HCT116 (cell line): ENCODE measurements at regions not wholly inside any gene's neighbourhood (a gene's known extent, or its start where the extent isn't known, plus 50 kb on each side); places are given as distances from the start of the nearest gene placed in this dataset.

Source experiments
- ATAC-seq: fragments of 200-7000 bp; cut with Tn5 transposase; 2 replicates; pipeline ENCODE4 v1.9.1; 2020; ENCODE audit warnings: mild to moderate bottlenecking, moderate library complexity
- BruUV-seq: library from RNA; stranded (reverse); fragments of 400-500 nt; replicated peaks from 2 replicates; lab custom pipeline; 2021; lab: Mats Ljungman, UMichigan
- CTCF ChIA-PET: fragments of 300-600 bp; sonication (Branson Sonifier 250); formaldehyde crosslinking; loops from one replicate; lab custom pipeline; 2021; ENCODE audit warnings: antibody characterized with exemption; lab: Charles Lee
- POLR2A ChIA-PET: fragments of 300-600, 350-600 bp; sonication (Branson Sonifier 250); formaldehyde crosslinking; loops from one replicate; lab custom pipeline; 2021; ENCODE audit warnings: antibody characterized with exemption; lab: Charles Lee
- RAD21 ChIA-PET, 2 experiments: fragments of 300-600 bp; sonication (Branson Sonifier 250); formaldehyde crosslinking; loops; one replicate each; lab custom pipeline; 2023; ENCODE audit warnings: low total read pairs in 2 of 2; ENCODE audit not compliant: uncharacterized antibody in 2 of 2, unreplicated experiment in 2 of 2, low non-redundant PET in 1 of 2; lab: Charles Lee
- DNase-seq: peaks from one replicate; pipeline ENCODE4 v3.0.0-alpha.2; 2010; ENCODE audit warnings: low read depth, low spot score
- H2AFZ ChIP-seq: fragments of 200-600 bp; shearing (Covaris generic), sonication (generic); 2 replicates; pipeline ENCODE4 v1.6.1; 2017; ENCODE audit warnings: low read depth, mixed run types, mixed read lengths, antibody characterized with exemption, low read length; ENCODE audit not compliant: poor library complexity, severe bottlenecking
- H3K27ac ChIP-seq: 2 replicates; pipeline ENCODE4 v1.5.1; 2012; ENCODE audit warnings: low read depth, low read length
- H3K27me3 ChIP-seq: fragments of 200-600 bp; sonication (generic); 2 replicates; pipeline ENCODE4 v1.6.1; 2016; ENCODE audit warnings: mixed run types, low read length, mixed read lengths; ENCODE audit not compliant: insufficient read depth
- H3K36me3 ChIP-seq, 2 experiments: fragments of 200-500 bp in 1 of 2; fragments of 200-600 bp in 1 of 2; sonication (Bioruptor generic) in 1 of 2; sonication (generic) in 1 of 2; 2 replicates each; pipeline versions ENCODE4 v1.5.1 to v1.6.1; 2014 to 2016; ENCODE audit warnings: low read length in 2 of 2, inconsistent platforms in 1 of 2, mixed read lengths in 1 of 2, mixed run types in 1 of 2; ENCODE audit not compliant: insufficient read depth in 2 of 2, control insufficient read depth in 1 of 2
- H3K4me1 ChIP-seq, 2 experiments: fragments of 200-600 bp in 1 of 2; sonication (generic) in 1 of 2; 2 replicates each; pipeline versions ENCODE4 v1.5.1 to v1.6.1; 2012 to 2017; ENCODE audit warnings: low read length in 2 of 2, inconsistent platforms in 1 of 2, mild to moderate bottlenecking in 1 of 2, mixed read lengths in 1 of 2, mixed run types in 1 of 2, moderate library complexity in 1 of 2; ENCODE audit not compliant: insufficient read depth in 2 of 2, control insufficient read depth in 1 of 2
- H3K4me2 ChIP-seq: fragments of 200-600 bp; sonication (generic); 2 replicates; pipeline ENCODE4 v1.6.1; 2017; ENCODE audit warnings: mixed run types, low read length, mixed read lengths
- H3K4me3 ChIP-seq, 2 experiments: fragments of 200-600 bp in 1 of 2; sonication (generic) in 1 of 2; replicated peaks in 1 of 2; 2 replicates each; pipeline ENCODE4 v1.5.1; 2011 to 2016; ENCODE audit warnings: low read length in 2 of 2, control low read depth in 1 of 2, low read depth in 1 of 2, mild to moderate bottlenecking in 1 of 2, mixed read lengths in 1 of 2, mixed run types in 1 of 2
- H3K79me2 ChIP-seq: fragments of 200-600 bp; sonication (generic); 2 replicates; pipeline ENCODE4 v1.6.1; 2017; ENCODE audit warnings: mild to moderate bottlenecking, mixed run types, low read length, moderate library complexity, mixed read lengths; ENCODE audit not compliant: insufficient read depth
- H3K9ac ChIP-seq: fragments of 200-600 bp; sonication (generic); 2 replicates; pipeline ENCODE4 v1.6.1; 2016; ENCODE audit warnings: low read length, mixed read lengths
- H3K9me2 ChIP-seq: fragments of 200-600 bp; sonication (generic), shearing (Covaris generic); 2 replicates; pipeline ENCODE4 v1.6.1; 2017; ENCODE audit warnings: mixed run types, mild to moderate bottlenecking, moderate library complexity; ENCODE audit not compliant: insufficient read depth
- H3K9me3 ChIP-seq, 2 experiments: fragments of 200-500 bp in 1 of 2; fragments of 200-600 bp in 1 of 2; sonication (Bioruptor generic) in 1 of 2; sonication (generic) in 1 of 2; 2 replicates each; pipeline ENCODE4 v1.6.1; 2014 to 2017; ENCODE audit warnings: low read length in 2 of 2, mixed read lengths in 2 of 2, inconsistent platforms in 1 of 2, low read depth in 1 of 2, mild to moderate bottlenecking in 1 of 2, mixed run types in 1 of 2, moderate library complexity in 1 of 2; ENCODE audit not compliant: control insufficient read depth in 1 of 2, insufficient read depth in 1 of 2
- H4K20me1 ChIP-seq: fragments of 200-600 bp; sonication (generic), shearing (Covaris generic); 2 replicates; pipeline ENCODE4 v1.6.1; 2017; ENCODE audit warnings: mixed run types, mild to moderate bottlenecking, moderate library complexity; ENCODE audit not compliant: insufficient read depth
- CBX3 ChIP-seq: IDR thresholded peaks from 2 replicates; pipeline ENCODE4 v1.6.1; 2012; ENCODE audit warnings: low read depth
- EGR1 ChIP-seq: IDR thresholded peaks from 2 replicates; pipeline ENCODE4 v1.6.1; 2012; ENCODE audit warnings: low read depth
- ELF1 ChIP-seq: IDR thresholded peaks from 2 replicates; pipeline ENCODE4 v1.6.1; 2012; ENCODE audit warnings: low read depth, borderline replicate concordance
- EZH2phosphoT487 ChIP-seq: fragments of 200-600 bp; IDR thresholded peaks from 2 replicates; pipeline ENCODE4 v1.6.1; 2018; ENCODE audit warnings: antibody characterized with exemption, borderline replicate concordance
- FOSL1 ChIP-seq: IDR thresholded peaks from 2 replicates; pipeline ENCODE4 v1.6.1; 2012; ENCODE audit warnings: low read depth
- JUND ChIP-seq: IDR thresholded peaks from 2 replicates; pipeline ENCODE4 v1.6.1; 2012
- MAX ChIP-seq: IDR thresholded peaks from 2 replicates; pipeline ENCODE4 v1.6.1; 2012
- SIN3A ChIP-seq: IDR thresholded peaks from 2 replicates; pipeline ENCODE4 v1.6.1; 2012; ENCODE audit warnings: low read depth
- YY1 ChIP-seq: IDR thresholded peaks from 2 replicates; pipeline ENCODE4 v1.6.1; 2011; ENCODE audit warnings: low read length, low read depth, moderate library complexity, mild to moderate bottlenecking; ENCODE audit not compliant: insufficient replicate concordance; ENCODE audit errors: extremely low read depth
- ZBTB33 ChIP-seq: IDR thresholded peaks from 2 replicates; pipeline ENCODE4 v1.6.1; 2011; ENCODE audit warnings: mild to moderate bottlenecking, low read length, moderate library complexity; ENCODE audit not compliant: insufficient replicate concordance; ENCODE audit errors: extremely low read depth
- intact Hi-C: fragments of 100-400 bp; cut with micrococcal nuclease; formaldehyde crosslinking; loops from 2 replicates; pipeline ENCODE4 v1.10.0; 2022

- Histone ChIP-seq H3K9ac (no peak overlapping the region), H3K4me1 (no peaks in the 10 kb centered on the region)
- CTCF ChIA-PET, result no interaction called here
Measured at GRCh38 chr5:159402856-159403255, 72.6 kb upstream of the IL12B start.

More at GRCh38 chr5:159402856-159403255, 72.6 kb upstream of the IL12B start:
- H3K9me3 ChIP-seq, result no peaks in the 10 kb centered on the region
- no peaks in the 10 kb centered on the region for H4K20me1 ChIP-seq
- POLR2A ChIA-PET, result no interaction called here
- no peaks in the 10 kb centered on the region for H3K79me2 ChIP-seq
- no peaks in the 10 kb centered on the region for H3K9me2 ChIP-seq
- no TSS peak for BruUV-seq
- no peak overlapping the region for H3K27ac ChIP-seq
- H3K36me3 ChIP-seq, result no peaks in the 10 kb centered on the region
- no peak overlapping the region for H3K4me2 ChIP-seq
- DNase-seq (no peak), ATAC-seq (no peak)
- no peak overlapping the region for H2AFZ ChIP-seq
- H3K27me3 ChIP-seq, result no peaks in the 10 kb centered on the region
- RAD21 ChIA-PET, result no interaction called here
- TF ChIP-seq SIN3A (no peak), CBX3 (no peak), EZH2phosphoT487 (no peak), YY1 (no peak), FOSL1 (no peak), EGR1 (no peak), MAX (no peak), ELF1 (no peak), JUND (no peak), ZBTB33 (no peak)
- TF ChIP-seq, all 23 proteins: peak for 0
- H3K4me3 ChIP-seq, result no peak overlapping the region
- intact Hi-C loops, result no loop called here
